IPS-18c (cell line): ENCODE measurements at regions not wholly inside any gene's neighbourhood (a gene's known extent, or its start where the extent isn't known, plus 50 kb on each side); places are given as distances from the start of the nearest gene placed in this dataset.

Experiments
- H3K4me3 ChIP-seq: 2 replicates; pipeline ENCODE4 v1.7.0; 2013; ENCODE audit warnings: low read depth, mild to moderate bottlenecking, low read length, moderate library complexity; ENCODE audit not compliant: insufficient read depth
- H3K9me3 ChIP-seq: one replicate; pipeline ENCODE4 v1.6.1; 2013; ENCODE audit warnings: mild to moderate bottlenecking, low read length, moderate library complexity; ENCODE audit not compliant: control insufficient read depth, insufficient read depth

DNA sequence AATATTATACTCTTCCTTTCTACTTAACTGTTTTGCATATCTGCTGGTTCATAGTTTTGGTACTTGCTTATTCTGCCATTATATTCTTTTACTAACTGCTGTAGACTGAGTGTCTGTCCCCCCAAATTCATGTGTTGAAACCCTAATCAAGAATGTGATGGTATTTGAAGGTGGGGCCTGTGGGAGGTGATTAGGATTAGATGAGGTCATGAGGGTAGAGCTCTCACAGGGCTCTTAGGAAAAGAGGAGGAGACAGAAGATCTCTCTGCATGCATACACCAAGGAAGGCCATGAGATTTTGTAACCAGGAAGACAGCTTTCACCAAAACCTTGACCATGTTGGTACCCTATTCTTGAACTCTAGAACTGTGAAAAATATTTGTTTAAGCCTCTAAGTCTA is 354.1 kb upstream of the B3GALT2 start:
- Histone ChIP-seq H3K4me3 (no peak overlapping the region), H3K9me3 (no peaks in the 10 kb centered on the region)

DNA sequence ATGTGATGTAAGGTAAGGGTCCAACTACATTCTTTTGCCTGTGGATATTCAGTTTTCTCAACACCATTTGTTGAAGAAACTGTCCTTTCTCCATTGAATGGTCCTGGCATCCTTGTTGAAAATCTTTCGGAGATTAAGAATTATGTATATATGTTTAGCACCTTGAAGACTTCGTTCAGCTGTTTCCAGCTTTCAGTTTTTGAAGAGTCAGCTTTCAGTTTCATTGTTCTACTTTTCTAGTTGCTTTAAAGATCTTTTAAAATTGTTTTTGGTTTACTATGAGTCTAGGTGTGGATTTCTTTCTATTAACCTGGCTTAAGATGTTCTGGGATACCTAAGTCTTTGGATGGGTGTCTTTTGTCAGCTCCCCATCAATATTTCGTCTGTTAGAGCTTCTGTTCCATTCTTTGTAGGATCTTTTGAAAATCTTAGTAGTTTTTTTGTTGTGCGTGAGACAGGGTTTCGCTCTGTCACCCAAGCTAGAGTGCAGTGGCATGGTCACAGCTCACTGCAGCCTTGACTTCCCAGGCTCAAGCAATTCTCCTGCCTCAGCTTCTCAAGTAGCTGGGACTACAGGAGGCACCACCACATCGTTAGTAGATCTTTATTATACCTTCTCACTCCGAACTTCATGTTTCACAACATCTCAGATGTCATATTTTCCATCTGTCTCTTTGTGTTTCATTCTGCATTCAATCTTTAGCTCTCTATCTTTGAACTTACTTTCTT is 353.5 kb upstream of the B3GALT2 start:
- Histone ChIP-seq H3K4me3 (no peak overlapping the region), H3K9me3 (no peaks in the 10 kb centered on the region)

DNA sequence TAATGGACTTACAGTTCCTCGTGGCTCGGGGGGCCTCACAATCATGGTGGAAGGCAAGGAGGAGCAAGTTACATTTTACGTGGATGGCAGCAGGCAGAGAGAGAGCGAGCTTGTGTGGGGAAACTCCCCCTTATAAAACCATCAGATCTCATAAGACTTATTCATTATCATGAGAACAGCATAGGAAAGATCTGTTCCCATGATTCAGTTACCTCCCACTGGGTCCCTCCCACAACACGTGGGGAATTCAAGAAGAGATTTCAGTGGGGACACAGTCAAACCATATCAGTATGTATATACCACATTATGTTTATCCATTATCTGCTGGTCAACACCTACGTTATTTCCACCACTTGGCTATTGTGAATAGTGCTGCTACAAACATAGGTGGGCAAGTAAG is 352.3 kb upstream of the B3GALT2 start:
- Histone ChIP-seq H3K9me3 (no peaks in the 10 kb centered on the region), H3K4me3 (no peak overlapping the region)

DNA sequence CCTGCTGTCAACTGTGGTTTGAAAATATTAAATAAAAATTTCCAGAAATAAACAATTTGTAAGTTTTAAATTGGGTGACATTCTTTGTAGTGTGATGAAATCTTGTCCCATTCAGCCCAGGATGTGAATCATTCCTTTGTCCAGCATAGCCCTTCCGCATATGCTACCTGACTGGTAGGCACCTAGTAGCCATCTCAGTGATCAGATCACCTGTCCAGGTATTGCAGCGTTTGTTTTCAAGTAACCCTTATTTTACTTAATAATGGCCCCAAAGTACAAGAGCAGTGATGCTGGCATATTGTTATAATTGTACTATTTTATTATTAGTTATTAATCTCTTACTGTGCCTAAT is 351.6 kb upstream of the B3GALT2 start:
- Histone ChIP-seq H3K4me3 (no peak overlapping the region), H3K9me3 (no peaks in the 10 kb centered on the region)

DNA sequence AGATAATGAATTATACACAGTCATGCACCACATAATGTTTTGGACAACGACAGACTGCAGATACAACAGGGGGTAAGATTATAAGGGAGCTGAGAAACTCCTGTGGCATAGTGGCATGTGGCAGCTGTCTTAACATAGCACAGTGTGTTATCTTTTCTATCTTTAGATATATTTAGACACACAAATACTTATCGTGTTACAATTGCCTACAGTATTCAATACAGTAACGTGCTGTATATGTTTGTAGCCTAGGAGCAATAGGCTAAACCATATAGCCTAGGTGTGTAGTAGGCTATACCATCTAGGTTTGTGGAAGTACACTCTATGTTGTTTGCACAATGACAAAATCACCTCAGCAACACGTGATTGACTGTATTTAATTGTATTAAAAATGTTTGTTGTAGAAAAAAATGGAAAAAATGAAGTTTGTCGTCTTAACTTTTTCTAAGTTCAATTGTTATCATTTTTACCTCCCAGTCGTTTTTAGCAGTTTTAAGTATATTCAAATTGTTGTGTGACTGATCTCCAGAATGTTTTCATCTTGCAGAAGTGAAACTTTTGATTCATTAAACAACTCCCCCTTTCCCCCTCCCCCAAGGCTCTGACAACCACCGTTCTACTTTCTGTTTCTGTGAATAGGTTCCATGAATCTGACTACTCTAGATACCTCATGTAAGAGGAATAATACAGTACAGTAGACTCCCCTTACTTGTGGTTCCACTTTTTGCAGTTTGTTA is 351.0 kb upstream of the B3GALT2 start:
- H3K4me3 ChIP-seq: no peak overlapping the region
- no peaks in the 10 kb centered on the region for H3K9me3 ChIP-seq

DNA sequence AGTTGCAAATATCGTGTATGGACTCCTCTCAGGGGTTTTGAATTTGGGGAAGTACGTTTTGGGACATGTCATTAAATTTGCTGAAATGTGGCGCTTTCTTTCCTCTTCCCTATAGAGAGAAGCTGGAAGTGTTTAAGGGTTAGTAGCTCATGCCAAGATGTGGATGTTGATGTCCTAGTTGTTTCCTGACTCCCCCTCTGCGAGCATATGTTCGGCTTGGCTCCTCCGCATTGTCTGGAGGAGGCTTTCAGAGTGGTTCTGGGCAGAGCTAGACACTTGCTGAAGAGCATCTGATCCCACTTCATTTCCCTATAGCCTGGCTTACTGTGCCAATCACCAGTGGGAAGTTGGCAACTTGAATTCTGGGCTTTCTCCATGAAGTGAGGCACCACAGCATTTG is 347.4 kb upstream of the B3GALT2 start:
- Histone ChIP-seq H3K9me3 (no peaks in the 10 kb centered on the region), H3K4me3 (no peak overlapping the region)

DNA sequence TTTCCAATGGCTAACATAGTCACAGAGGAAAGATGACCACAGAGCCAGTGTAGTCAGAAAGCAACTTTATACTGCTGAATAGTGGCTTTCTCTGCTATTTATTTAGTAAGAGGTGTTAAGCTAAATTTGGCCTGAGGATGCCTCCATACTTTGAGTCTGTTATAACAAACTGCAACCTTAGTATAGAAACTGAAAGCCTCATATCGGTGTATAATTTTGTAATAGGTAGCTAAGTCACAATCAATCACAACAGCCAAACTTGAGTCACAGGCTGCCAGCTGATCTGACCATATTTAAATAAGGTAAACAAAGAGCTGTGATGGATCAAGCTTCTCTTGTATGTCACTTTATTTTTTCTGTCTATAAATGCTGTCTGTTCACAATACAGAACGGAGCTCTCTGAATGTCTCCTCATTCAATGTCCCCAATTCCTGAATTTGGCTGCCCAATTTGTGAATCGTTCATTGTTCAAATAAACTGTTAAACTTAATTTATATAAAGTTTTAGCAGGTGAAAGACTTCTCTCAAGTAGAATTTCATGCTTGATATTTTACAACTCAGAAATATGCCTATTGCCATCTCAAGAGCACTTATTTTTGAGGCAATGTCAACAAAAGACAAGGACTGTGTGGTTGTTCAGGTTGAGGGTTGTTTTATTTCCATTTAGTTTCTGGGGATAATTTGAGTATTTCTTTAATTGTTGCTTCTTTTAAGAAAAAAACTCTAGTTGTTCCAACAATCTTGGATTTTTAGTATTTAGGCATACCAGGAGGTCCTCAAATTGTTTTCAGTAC is 339.7 kb upstream of the B3GALT2 start:
- Histone ChIP-seq H3K9me3 (no peaks in the 10 kb centered on the region), H3K4me3 (no peak overlapping the region)

DNA sequence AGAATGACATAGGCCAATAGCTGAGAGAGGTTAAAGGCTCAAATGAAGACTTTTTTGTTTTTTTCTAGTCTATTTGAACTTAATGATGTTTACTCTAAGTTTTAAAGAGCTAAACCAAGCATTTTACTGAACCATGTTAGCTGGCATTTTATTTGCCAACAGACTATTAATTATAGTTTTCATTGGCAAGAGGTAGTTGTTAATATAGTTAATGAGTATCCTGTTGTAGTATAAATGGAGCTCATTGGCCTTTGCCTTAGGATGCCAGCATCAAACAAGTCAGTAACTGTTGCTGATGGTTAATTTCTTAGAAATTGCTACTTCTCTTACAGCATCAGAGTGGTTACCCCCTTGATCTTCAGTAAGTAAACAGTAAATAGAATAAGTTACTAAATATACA is 339.0 kb upstream of the B3GALT2 start:
- Histone ChIP-seq H3K9me3 (no peaks in the 10 kb centered on the region), H3K4me3 (no peak overlapping the region)

DNA sequence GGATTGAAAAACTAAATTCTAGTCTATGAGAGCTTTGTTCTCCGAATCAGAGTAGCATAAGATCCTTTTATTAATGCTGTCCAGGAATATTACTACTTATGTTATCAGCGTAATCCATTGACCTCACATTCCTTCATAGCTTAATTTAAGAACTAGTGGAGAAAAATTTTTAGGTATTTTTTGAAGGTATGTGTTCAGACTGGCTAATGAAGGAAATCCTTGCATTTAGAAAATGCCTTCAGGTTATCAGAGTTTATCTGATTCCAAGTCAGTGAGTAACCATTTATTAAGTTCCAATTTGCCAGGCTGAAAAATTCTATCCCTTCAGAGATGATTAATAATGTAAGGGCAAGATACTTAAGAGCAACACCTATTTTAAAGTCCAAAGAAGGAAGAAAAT is 338.2 kb upstream of the B3GALT2 start:
- no peak overlapping the region for H3K4me3 ChIP-seq

DNA sequence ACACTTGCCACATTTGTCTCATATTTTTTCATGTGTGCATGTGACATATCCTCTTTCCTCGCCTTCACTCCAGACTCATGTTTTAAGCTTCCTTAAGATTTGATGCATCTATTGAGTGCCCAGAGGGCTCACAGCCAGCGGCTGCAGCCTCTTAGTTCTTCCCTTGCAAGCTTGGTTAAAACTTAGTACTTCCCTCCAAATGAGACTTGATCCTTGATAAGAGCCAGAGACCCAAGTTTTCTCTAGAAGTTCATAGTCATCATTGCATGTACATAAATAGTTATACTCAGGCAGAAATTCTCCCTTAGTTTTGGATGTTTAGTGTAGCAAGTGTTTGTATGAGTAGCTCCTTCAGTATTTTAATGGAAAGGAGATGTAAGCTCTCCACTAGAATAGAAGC is 337.6 kb upstream of the B3GALT2 start:
- Histone ChIP-seq H3K4me3 (no peak overlapping the region), H3K9me3 (no peaks in the 10 kb centered on the region)

More for the DNA sequence above, 338.2 kb upstream of the B3GALT2 start:
- no peaks in the 10 kb centered on the region for H3K9me3 ChIP-seq

DNA sequence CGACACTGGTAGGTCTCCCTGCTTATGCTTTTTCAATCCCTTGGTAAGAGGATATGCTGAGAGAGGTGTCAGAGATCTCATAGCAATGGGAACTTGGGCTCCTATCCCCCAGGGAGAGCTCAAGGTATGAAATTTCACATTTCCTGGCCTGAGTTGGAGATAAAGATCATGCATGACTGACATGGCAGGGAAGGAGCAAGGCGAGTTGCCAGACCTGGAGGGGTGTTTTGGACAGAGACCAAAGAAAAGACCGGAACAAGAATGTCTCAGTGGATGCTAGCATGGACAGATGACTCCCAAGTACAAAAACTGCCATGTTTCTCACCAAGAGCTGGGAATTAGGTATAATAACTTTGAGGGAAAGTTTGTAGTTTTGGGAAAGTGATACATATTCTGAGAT is 334.1 kb upstream of the B3GALT2 start:
- Histone ChIP-seq H3K9me3 (no peaks in the 10 kb centered on the region), H3K4me3 (no peak overlapping the region)

DNA sequence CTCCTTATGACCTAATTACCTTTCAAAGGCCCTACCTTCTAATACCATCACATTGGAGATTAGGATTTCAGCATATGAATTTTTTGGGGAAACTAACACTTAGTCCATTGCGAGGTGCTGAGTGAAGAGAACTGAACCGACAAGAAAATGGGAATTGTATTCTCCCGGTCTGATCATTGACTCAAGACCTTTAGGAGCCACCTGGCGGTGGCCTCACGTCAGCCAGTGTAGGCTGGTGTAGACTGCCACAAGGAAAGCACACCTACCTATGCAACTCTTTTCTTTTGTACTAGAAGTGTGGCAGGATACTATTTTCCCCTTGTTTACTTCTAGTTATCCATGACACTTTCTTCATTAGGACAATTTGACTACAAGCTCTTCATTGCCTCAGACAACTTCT is 333.5 kb upstream of the B3GALT2 start:
- no peaks in the 10 kb centered on the region for H3K9me3 ChIP-seq
- H3K4me3 ChIP-seq: no peak overlapping the region

DNA sequence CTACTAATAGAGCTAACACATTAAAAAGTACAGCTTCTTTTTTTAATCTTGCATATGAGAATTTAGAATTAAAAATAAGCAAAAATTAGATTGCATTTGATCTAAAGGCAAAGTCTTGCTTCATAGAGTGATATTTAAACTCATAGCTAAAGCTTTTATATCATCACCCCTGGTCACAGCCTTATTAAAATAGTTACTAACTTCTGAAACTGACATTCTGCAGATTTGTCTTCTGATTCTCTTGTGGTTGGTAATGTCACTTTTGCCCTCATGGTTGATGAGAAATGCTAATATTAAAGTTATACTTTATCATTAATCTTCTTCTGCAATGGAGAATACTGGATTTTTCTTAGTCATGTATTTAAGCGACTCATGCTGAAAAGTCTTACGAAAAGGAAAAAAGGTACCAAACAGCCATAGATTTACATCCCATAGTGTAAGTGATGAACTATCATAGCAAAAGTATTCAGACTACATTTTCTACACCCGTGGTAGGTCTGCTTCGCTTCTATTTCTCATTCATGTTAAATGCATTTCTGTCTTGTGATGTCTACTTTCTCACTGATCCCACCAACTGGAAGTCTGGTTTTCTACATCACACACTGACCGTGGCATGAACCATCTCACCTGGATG is 330.5 kb upstream of the B3GALT2 start:
- H3K9me3 ChIP-seq: no peaks in the 10 kb centered on the region
- no peak overlapping the region for H3K4me3 ChIP-seq

DNA sequence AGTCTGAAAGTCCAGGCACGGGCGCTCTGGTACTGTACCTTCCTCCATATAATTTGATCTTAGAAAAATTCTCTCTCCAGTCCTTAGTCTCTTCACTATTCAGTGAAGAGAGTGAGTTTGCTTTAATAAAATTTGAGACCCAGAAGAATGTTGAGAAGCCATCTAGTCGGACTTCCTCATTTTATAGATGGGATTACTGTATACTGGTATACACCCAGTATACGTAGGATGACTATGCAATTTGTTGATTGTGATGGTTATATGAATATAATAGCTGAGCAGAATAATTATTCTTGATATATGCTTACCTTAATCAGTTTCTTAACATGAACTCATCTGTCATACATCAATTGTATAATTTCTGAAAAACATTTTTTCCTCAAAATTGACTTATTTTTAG is 328.0 kb upstream of the B3GALT2 start:
- no peak overlapping the region for H3K4me3 ChIP-seq
- no peaks in the 10 kb centered on the region for H3K9me3 ChIP-seq

DNA sequence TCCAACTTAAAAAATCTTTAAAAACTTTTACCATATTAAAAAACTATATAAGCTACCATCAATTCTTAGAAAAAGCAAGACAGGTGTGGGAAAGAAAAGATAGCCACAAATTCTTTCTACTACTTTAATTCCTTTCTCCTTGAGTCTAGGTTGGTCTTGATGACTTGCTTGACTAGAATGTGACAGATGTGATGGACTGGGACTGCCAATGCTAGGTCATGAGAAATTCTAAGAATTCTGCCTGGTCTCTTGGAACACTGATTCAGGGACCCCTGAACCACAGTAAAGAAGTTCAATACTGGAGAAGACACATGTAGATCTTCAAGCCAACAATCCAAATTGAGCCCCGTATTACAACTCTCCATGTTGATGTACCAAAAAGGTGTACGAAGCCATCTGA is 326.6 kb upstream of the B3GALT2 start:
- no peaks in the 10 kb centered on the region for H3K9me3 ChIP-seq

DNA sequence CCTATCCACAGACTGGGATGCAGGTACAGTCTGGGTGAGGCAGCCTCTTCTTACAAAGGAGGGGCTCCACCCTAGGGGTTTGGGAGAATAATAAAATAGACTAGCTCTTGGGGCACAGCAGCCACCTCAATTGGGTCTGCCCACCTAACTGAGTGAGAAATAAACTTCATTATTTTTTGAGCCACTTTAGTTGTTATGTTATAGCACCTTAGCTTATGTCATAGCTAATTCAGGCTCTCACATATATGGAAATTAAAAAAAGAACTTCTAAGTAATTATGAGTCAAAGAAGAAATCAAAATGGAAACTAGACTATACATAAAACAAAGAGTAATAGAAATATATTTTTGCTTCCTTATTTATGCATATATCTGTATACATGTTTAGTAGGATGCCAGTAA is 318.5 kb upstream of the B3GALT2 start:
- Histone ChIP-seq H3K9me3 (peaks cover 2% of the 10 kb centered on the region), H3K4me3 (no peak overlapping the region)

More for the DNA sequence above, 326.6 kb upstream of the B3GALT2 start:
- no peak overlapping the region for H3K4me3 ChIP-seq

DNA sequence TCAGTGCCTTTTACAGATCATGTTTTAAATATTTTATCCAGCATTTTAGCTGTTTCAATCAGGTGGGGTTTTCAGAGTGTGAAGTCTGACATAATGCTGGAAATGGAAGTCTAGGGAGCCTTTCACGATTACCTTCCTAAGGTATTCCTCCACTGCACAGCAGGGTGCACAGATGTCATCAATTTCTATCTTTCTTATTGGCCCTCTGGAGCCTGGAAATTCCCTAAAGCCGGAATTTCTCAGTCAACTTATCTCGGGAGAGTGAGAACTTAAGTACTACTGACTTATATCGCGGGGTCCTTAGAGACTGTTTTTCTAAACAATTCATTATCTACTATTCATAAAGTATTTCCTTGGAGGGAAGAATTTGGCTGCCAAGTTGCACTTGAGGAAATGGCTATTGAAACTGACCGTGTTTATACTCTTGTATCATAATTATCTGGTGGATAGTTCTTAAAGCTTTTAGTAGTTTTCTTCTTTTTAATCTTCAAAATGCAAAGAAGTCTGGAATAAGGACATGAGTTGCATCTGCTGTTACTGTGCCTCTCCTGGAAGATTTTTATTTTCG is 311.8 kb upstream of the B3GALT2 start:
- Histone ChIP-seq H3K9me3 (no peaks in the 10 kb centered on the region), H3K4me3 (no peak overlapping the region)
